HG03571 (cell line): ENCODE measurements at regions not wholly inside any gene's neighbourhood (a gene's known extent, or its start where the extent isn't known, plus 50 kb on each side); places are given as distances from the start of the nearest gene placed in this dataset.

Source experiments
- ATAC-seq: cut with Tn5 transposase; IDR thresholded peaks from one replicate; pipeline ENCODE4 v1.9.1; 2021; ENCODE audit not compliant: unreplicated experiment

GRCh38 chr13:34430294-34430693 lies 511.8 kb upstream of the NBEA start:
- ATAC-seq, result no peak

- no peak for ATAC-seq
Measured at GRCh38 chr13:34431827-34432581, 510.1 kb upstream of the NBEA start.

GRCh38 chr13:34435338-34435737 lies 506.7 kb upstream of the NBEA start:
- ATAC-seq, result no peak

GRCh38 chr13:34437873-34438272 lies 504.2 kb upstream of the NBEA start:
- no peak for ATAC-seq

GRCh38 chr13:34452831-34453230 lies 489.2 kb upstream of the NBEA start:
- ATAC-seq, result no peak

GRCh38 chr13:34458756-34459715 lies 483.0 kb upstream of the NBEA start:
- no peak for ATAC-seq

- ATAC-seq, result no peak
Measured at GRCh38 chr13:34459856-34460255, 482.2 kb upstream of the NBEA start.

GRCh38 chr13:34462843-34463242 lies 479.2 kb upstream of the NBEA start:
- no peak for ATAC-seq

GRCh38 chr13:34464011-34464410 lies 478.1 kb upstream of the NBEA start:
- no peak for ATAC-seq

GRCh38 chr13:34465423-34465922 lies 476.6 kb upstream of the NBEA start:
- ATAC-seq, result no peak

- no peak for ATAC-seq
Measured at GRCh38 chr13:34466301-34466700, 475.8 kb upstream of the NBEA start.

- no peak for ATAC-seq
Measured at GRCh38 chr13:34467450-34468083, 474.5 kb upstream of the NBEA start.

- no peak for ATAC-seq
Measured at GRCh38 chr13:34469196-34469986, 472.7 kb upstream of the NBEA start.

GRCh38 chr13:34474187-34474868 lies 467.7 kb upstream of the NBEA start:
- ATAC-seq, result no peak

- ATAC-seq, result no peak
Measured at GRCh38 chr13:34478376-34478775, 463.7 kb upstream of the NBEA start.

- no peak for ATAC-seq
Measured at GRCh38 chr13:34502011-34502410, 440.1 kb upstream of the NBEA start.

- no peak for ATAC-seq
Measured at GRCh38 chr13:34502621-34503020, 439.4 kb upstream of the NBEA start.

GRCh38 chr13:34506796-34507195 lies 435.3 kb upstream of the NBEA start:
- no peak for ATAC-seq

- ATAC-seq, result no peak
Measured at GRCh38 chr13:34507630-34508029, 434.4 kb upstream of the NBEA start.

- ATAC-seq, result no peak
Measured at GRCh38 chr13:34512817-34513216, 429.3 kb upstream of the NBEA start.
